CD4-positive, alpha-beta T cell treated with Interleukin-12 subunit alpha and Interleukin-12 subunit beta, for 1 hour (primary cell): ENCODE measurements at regions not wholly inside any gene's neighbourhood (a gene's known extent, or its start where the extent isn't known, plus 50 kb on each side); places are given as distances from the start of the nearest gene placed in this dataset.
"Not testable (repeated sequence)": the region's sequence is repeated elsewhere in the genome, so short reads cannot be mapped to it uniquely, and the experiment has no call there.

Experiments used
- DNase-seq: peaks from one replicate; pipeline ENCODE4 v3.0.0-alpha.2; 2020

DNA sequence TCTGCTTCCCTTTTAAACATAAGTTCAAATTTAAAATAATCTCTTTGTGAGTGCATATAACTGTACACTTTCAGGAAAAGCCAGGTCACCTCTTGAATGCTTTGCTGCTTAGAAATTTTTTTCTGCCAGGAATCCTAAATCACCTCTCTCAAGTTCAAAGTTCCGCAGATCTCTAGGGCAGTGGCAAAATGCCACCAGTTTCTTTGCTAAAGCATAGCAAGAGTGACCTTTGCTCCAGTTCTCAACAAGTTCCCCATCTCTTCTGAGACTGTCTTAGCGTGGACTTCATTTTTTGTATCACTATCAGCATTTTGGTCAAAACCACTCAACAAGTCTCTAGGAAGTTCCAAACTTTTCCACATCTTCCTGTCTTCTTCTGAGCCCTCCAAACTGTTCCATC is 249.7 kb upstream of the COPS8 start:
- not testable (repeated sequence) for DNase-seq

DNA sequence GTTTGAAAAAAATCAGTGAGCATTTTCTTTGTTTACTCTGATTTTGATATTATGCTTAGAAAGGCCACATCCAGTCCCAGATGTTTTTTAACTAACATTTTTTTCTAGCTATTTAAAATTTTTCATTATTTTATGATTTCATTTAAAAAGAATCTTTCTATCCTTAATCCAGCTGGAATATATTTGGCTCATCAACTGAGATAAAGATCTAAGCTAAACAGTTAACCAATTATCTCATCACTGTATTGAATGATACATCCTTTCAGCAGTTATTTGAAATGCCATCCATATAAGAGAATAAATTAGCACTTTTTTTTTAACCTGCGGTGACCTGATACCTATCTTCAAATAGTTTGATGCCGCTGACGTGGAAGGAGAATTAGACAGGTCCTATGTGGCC is 245.5 kb upstream of the COPS8 start:
- DNase-seq = no peak

DNA sequence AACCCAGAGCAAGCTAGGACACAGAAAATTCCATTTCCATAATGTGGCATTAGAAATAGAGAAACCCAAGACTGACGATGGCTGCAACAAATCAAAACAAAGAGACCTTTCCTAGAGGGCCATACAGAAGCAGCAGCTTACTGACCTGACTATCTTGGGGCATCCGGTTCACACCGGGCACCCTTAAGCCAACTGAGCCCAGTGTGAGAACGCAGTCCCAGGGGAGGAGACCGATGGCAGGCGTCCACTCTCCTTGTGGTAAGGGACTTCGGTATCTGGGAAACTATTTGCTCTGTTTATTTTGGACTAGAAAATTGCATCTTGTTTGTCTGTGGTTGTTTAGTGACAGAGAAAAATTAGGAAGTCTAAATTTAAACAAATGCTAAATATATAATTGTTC is 244.8 kb upstream of the COPS8 start:
- DNase-seq = no peak

GRCh38 chr2:236841389-236841788 is 244.3 kb upstream of the COPS8 start:
- DNase-seq = no peak

DNA sequence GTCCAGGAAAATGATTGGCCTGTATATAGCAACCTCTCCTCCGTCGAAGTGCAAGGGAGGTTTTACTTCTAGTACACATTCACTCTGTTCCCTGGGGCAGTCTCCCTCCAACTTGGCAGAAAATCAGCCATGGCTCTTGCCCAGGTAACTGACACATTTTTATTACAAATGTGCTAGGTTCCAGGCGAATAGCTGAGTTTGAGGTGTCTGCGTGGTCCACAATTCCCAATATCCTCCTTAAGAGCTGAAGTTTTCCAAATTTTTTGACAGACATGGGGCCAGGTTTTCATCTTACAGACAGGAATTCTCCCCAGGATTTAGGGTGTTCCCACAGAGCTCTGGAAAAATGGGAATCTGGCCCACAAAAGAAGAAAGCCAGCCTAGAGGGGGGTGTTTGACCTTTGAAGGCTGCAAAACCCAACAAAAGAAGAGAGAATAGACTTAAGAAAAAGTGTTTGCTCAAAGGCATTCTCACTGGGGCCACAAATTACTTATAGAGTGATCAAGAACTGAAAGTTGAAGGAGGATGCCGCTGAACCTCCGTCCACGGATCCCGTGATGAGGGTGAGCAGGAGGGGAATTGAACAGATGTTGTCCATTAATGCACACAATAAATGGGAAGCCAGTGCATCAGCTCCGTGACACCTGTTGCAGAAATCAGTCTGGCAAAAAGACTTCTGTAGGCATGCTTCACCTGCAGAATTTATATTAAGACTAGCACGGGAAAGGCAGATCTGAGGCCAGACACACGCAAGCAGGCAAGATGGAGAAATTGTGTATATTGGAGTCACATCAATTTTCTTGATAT is 242.3 kb upstream of the COPS8 start:
- no peak for DNase-seq

- no peak for DNase-seq
Observed at GRCh38 chr2:236844711-236845110, 241.0 kb upstream of the COPS8 start.

DNA sequence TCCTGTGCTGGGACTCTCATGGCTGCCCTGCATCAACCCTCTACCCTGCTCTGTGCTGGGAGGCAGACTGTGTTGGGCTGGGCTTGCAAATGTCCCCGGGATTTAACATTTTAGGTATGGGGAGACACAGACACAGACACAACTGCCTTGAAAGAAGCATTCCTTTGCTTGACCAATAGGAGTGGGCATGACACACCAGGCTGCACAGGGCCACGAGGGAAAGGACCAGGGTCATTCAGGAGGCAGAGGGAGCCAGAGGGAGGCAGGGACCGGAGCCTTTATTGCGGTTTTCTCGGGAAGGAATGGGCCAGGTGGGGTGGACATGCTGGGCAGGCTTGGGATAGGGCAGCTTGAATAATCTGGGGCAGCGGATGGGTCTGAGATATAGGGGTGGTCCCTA is 238.7 kb upstream of the COPS8 start:
- no peak for DNase-seq

- DNase-seq = no peak
Observed at GRCh38 chr2:236847538-236848263, 238.0 kb upstream of the COPS8 start.

DNA sequence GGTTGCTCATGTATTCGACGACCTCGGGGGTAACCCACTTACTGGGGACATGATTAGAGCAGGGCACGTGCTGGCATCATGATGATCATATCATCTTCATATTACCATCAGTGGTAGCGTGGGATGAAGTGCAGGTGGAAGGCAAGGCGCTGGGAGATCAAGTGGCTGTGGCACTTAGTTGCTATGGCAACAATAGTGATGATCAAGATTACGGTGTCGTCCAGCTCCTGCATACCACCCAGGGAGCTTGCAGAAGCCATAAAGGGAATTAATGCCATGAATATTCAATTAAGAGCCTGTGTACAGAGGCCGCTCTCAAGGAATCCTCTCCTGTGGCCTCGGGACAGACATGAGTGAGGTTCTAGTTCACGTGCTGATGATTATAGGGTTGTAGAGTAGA is 237.2 kb upstream of the COPS8 start:
- DNase-seq = no peak

DNA sequence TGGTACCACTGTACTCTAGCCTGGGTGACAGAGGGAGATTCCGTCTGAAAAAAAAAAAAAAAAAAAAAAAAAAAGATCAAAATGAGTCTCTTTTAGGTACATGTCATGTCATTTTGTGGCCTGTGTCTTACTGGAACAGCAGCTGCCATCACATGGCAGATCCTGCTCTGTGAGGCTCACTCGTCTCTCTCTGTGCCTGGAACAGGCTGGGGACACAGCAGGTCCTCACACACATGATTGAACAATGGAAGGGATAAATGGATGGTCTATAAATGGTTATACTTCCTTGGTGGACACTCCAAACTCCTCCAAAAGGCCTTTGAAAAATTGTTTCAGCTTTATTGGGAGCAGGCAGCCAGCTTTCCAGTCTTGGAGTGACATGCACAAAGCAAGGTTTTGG is 236.2 kb upstream of the COPS8 start:
- no peak for DNase-seq

- no peak for DNase-seq
Observed at GRCh38 chr2:236849940-236850339, 235.7 kb upstream of the COPS8 start.

DNA sequence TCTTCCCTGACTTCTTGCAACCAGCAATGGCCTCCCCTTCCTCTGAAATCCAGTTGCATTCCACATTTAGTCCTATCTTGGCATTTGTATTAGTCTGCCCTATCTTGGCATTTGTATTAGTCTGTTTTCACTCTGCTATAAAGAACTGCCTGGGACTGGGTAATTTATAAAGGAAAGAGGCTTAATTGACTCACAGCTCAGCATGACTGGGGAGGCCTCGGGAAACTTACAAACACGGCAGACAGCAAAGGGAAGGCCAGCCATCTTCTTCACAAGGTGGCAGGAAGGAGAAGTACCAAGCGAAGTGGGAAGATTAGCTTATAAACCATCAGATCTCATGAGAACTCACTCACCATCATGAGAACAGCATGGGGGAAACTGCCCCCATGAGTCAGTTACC is 234.5 kb upstream of the COPS8 start:
- no peak for DNase-seq

DNA sequence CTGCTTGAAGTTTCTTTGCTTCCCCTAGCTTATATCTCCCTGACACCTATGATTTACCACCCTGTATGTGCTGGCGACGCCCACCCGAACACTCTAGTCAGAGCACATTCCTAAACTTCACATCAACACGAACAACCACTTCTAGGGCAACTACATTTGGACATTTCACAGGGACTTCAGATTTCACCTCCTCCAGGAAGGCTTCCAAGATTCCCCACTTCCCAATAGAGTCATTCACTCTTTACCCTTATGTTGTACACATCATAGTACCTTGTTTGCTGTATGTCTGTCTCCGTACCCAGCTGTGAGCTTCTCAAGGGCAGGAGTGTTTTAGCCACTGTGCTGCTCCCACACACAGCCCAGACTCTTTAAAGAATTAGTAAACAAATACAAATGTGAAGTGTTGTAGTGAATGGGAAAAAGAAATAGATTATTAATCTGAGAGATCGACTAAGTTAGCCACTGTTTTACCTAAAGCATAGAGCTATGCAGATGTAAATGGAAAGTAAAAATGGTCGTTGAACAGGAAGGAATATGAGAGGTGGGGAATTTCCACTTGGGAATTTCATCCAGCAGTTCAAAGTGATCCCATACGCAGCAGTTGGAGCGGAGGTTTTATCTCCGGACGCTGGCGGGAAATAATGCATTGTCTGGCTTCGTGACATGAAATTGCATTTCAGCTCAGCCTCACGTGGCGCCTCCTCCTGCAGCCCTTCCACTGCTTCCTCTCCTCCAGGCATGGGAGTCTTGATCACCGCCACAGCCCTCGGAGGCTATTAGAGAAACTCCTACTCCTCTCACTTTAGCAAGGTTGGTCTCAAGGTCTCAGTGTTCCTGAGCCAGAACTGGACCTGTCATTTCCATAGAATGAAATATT is 233.4 kb upstream of the COPS8 start:
- no peak for DNase-seq

DNA sequence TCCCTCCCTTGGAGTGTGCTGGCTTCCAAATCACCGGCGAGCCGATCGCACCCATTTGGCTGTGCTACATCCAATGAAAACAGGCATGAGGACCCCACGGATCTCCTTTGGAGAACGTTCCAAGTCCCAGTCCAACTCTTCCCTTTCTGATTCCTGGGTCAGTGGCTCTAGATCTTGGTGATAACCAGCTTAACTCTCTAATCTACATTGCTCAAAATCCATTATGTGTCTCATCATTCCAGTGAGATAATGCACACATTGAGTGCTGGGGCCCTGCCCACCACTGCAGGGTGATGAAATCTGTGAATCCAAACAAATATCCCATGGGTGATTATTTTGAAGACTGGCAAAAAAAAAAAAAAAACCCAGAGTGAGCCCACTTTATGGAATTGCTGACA is 232.7 kb upstream of the COPS8 start:
- DNase-seq = no peak

- DNase-seq = no peak
Observed at GRCh38 chr2:236853585-236854051, 232.1 kb upstream of the COPS8 start.

- DNase-seq = no peak
Observed at GRCh38 chr2:236855176-236855865, 230.4 kb upstream of the COPS8 start.

- DNase-seq = no peak
Observed at GRCh38 chr2:236855866-236856847, 229.5 kb upstream of the COPS8 start.

DNA sequence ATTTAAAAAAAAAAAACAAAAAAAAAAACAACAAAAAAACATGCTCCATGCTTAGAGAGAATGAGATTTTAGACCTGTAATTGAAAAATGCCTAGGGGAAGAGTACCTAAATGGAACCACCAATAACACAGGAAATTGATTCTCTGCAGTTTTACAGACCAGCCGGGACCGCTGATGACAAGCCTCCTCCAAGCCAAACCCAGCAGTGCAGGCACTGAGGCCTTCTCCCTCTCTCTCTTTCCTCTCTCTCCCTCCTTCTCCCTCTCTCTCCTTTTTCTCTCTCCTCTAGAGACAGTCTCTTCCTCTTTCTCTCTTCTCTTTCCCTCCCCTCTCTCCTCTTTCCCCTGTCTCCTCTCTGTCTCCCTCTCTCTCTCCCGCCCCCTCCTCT is 228.8 kb upstream of the COPS8 start:
- no peak for DNase-seq

- no peak for DNase-seq
Observed at GRCh38 chr2:236857246-236857645, 228.4 kb upstream of the COPS8 start.

DNA sequence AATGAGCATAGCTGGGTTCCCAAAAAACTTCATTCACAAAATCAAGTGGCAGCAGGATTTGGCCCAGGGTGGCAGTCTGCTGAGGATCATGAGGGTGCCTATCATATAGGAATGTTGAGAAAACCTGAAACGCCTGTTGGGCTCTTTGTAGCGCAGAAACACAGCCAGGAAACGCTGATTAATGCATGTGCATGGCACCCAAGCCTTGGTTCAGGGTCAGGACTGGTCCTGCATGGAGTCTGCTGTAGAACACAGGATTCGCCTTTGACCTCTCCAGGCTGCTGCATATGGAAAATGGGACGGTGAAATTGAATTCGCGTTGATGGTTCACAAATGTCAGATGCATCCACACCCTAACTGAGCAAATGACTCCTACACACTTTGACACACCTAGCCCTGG is 227.9 kb upstream of the COPS8 start:
- DNase-seq = no peak

DNA sequence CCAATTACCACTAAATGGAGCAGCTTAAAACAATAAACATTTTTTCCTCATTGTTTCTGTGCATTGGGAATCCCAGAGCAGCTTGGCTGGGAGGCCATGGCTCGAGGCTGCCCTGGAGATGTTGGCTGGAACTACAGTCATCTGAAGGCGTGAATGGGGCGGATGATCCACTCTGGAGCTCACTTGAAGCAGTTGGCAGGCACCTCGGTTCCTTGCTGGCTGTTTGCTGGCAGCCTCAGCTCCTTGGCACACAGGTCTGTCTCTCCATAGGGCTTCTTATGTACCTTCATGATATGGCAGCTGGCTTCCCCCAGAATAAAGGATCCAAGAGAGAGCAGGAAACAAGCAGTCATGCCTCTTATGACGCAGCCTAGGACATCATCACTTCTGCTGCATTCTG is 227.0 kb upstream of the COPS8 start:
- DNase-seq = no peak

DNA sequence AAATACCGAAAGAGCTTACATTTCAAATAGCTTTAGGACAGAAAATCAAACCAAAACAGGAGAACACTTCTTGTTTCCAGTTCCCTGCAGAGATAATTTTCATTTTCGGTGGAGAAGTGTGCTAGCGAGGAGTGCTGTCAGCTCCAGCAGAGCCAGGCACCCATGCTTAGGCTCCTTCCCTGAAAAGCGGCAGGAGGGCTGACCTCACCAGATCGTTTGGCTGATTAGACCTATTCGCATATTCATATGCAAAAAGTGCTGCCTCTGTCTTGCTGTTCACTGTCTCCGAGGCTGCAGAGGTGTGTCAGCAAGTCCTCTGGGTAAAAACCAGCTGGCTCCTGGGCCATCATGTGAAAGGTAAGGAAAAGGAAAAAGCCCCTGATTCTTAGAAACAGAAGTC is 225.8 kb upstream of the COPS8 start:
- DNase-seq = no peak
